ENCODE measurements at regions not wholly inside any gene's neighbourhood (a gene's known extent, or its start where the extent isn't known, plus 50 kb on each side); places are given as distances from the start of the nearest gene placed in this dataset.

- Histone ChIP-seq H3K4me1 (ENCODE audit: control insufficient read depth, insufficient read depth, low read length) (peaks cover 17% of the 10 kb centered on the region), H3K9me3 (replicated peaks; ENCODE audit: low read length) (no peaks in the 10 kb centered on the region), H3K4me2 (ENCODE audit: low read length) (no peak overlapping the region), H3K9ac (ENCODE audit: low read depth, low read length) (no peak overlapping the region), H3K36me3 (ENCODE audit: insufficient read depth, low read length) (no peaks in the 10 kb centered on the region), H3K27me3 (ENCODE audit: control insufficient read depth, insufficient read depth, low read length) (no peaks in the 10 kb centered on the region), H3K4me3 (ENCODE audit: low read length) (no peak overlapping the region)
These were observed 359.2 kb upstream of the ATP2B1 start for GRCh38 chr12:90067791-90068190.

GRCh38 chr12:90064852-90065801, 356.5 kb upstream of the ATP2B1 start:
- H3K4me3 ChIP-seq (ENCODE audit: low read length), result no peak overlapping the region
- peaks cover 35% of the 10 kb centered on the region for H3K4me1 ChIP-seq (ENCODE audit: control insufficient read depth, insufficient read depth, low read length)
- no peaks in the 10 kb centered on the region for H3K27me3 ChIP-seq (ENCODE audit: control insufficient read depth, insufficient read depth, low read length)
- H3K4me2 ChIP-seq (ENCODE audit: low read length), result no peak overlapping the region
- H3K9me3 ChIP-seq (replicated peaks; ENCODE audit: low read length), result no peaks in the 10 kb centered on the region
- no peaks in the 10 kb centered on the region for H3K36me3 ChIP-seq (ENCODE audit: insufficient read depth, low read length)
- no peak overlapping the region for H3K9ac ChIP-seq (ENCODE audit: low read depth, low read length)

- Histone ChIP-seq H3K4me2 (ENCODE audit: low read length) (no peak overlapping the region), H3K36me3 (ENCODE audit: insufficient read depth, low read length) (no peaks in the 10 kb centered on the region), H3K27me3 (ENCODE audit: control insufficient read depth, insufficient read depth, low read length) (no peaks in the 10 kb centered on the region), H3K9ac (ENCODE audit: low read depth, low read length) (no peak overlapping the region), H3K4me3 (ENCODE audit: low read length) (no peak overlapping the region), H3K4me1 (ENCODE audit: control insufficient read depth, insufficient read depth, low read length) (peaks cover 56% of the 10 kb centered on the region), H3K9me3 (replicated peaks; ENCODE audit: low read length) (no peaks in the 10 kb centered on the region)
These were observed 354.2 kb upstream of the ATP2B1 start for GRCh38 chr12:90062799-90063198.

GRCh38 chr12:90061809-90062208, 353.2 kb upstream of the ATP2B1 start:
- H3K9ac ChIP-seq (ENCODE audit: low read depth, low read length), result no peak overlapping the region

GRCh38 chr12:90060031-90060430, 351.4 kb upstream of the ATP2B1 start:
- Histone ChIP-seq H3K9ac (ENCODE audit: low read depth, low read length) (no peak overlapping the region), H3K4me1 (ENCODE audit: control insufficient read depth, insufficient read depth, low read length) (peaks cover 45% of the 10 kb centered on the region), H3K4me2 (ENCODE audit: low read length) (no peak overlapping the region), H3K36me3 (ENCODE audit: insufficient read depth, low read length) (no peaks in the 10 kb centered on the region), H3K27me3 (ENCODE audit: control insufficient read depth, insufficient read depth, low read length) (no peaks in the 10 kb centered on the region), H3K9me3 (replicated peaks; ENCODE audit: low read length) (no peaks in the 10 kb centered on the region), H3K4me3 (ENCODE audit: low read length) (no peak overlapping the region)

More at GRCh38 chr12:90061809-90062208, 353.2 kb upstream of the ATP2B1 start:
- no peak overlapping the region for H3K4me2 ChIP-seq (ENCODE audit: low read length)
- peaks cover 56% of the 10 kb centered on the region for H3K4me1 ChIP-seq (ENCODE audit: control insufficient read depth, insufficient read depth, low read length)
- no peaks in the 10 kb centered on the region for H3K36me3 ChIP-seq (ENCODE audit: insufficient read depth, low read length)
- no peak overlapping the region for H3K4me3 ChIP-seq (ENCODE audit: low read length)
- H3K9me3 ChIP-seq (replicated peaks; ENCODE audit: low read length), result no peaks in the 10 kb centered on the region
- no peaks in the 10 kb centered on the region for H3K27me3 ChIP-seq (ENCODE audit: control insufficient read depth, insufficient read depth, low read length)

- H3K36me3 ChIP-seq (ENCODE audit: insufficient read depth, low read length), result no peaks in the 10 kb centered on the region
- H3K9me3 ChIP-seq (replicated peaks; ENCODE audit: low read length), result no peaks in the 10 kb centered on the region
- H3K4me3 ChIP-seq (ENCODE audit: low read length), result no peak overlapping the region
- peaks cover 41% of the 10 kb centered on the region for H3K4me1 ChIP-seq (ENCODE audit: control insufficient read depth, insufficient read depth, low read length)
- H3K4me2 ChIP-seq (ENCODE audit: low read length), result peak overlapping the region; percentile 35
- H3K27me3 ChIP-seq (ENCODE audit: control insufficient read depth, insufficient read depth, low read length), result no peaks in the 10 kb centered on the region
- peak overlapping the region; percentile 40 for H3K9ac ChIP-seq (ENCODE audit: low read depth, low read length)
These were observed 350.1 kb upstream of the ATP2B1 start for GRCh38 chr12:90058704-90059103.

- Histone ChIP-seq H3K4me2 (ENCODE audit: low read length) (no peak overlapping the region), H3K4me1 (ENCODE audit: control insufficient read depth, insufficient read depth, low read length) (peaks cover 20% of the 10 kb centered on the region), H3K9me3 (replicated peaks; ENCODE audit: low read length) (no peaks in the 10 kb centered on the region), H3K4me3 (ENCODE audit: low read length) (no peak overlapping the region), H3K9ac (ENCODE audit: low read depth, low read length) (no peak overlapping the region), H3K27me3 (ENCODE audit: control insufficient read depth, insufficient read depth, low read length) (no peaks in the 10 kb centered on the region), H3K36me3 (ENCODE audit: insufficient read depth, low read length) (no peaks in the 10 kb centered on the region)
These were observed 346.4 kb upstream of the ATP2B1 start for GRCh38 chr12:90055071-90055470.

- Histone ChIP-seq H3K9me3 (replicated peaks; ENCODE audit: low read length) (no peaks in the 10 kb centered on the region), H3K4me1 (ENCODE audit: control insufficient read depth, insufficient read depth, low read length) (no peaks in the 10 kb centered on the region), H3K27me3 (ENCODE audit: control insufficient read depth, insufficient read depth, low read length) (no peaks in the 10 kb centered on the region), H3K4me2 (ENCODE audit: low read length) (no peak overlapping the region), H3K9ac (ENCODE audit: low read depth, low read length) (no peak overlapping the region), H3K4me3 (ENCODE audit: low read length) (no peak overlapping the region), H3K36me3 (ENCODE audit: insufficient read depth, low read length) (no peaks in the 10 kb centered on the region)
These were observed 340.3 kb upstream of the ATP2B1 start for GRCh38 chr12:90048918-90049317.

- H3K9ac ChIP-seq (ENCODE audit: low read depth, low read length), result no peak overlapping the region
- H3K4me3 ChIP-seq (ENCODE audit: low read length), result no peak overlapping the region
- H3K27me3 ChIP-seq (ENCODE audit: control insufficient read depth, insufficient read depth, low read length), result no peaks in the 10 kb centered on the region
- no peaks in the 10 kb centered on the region for H3K9me3 ChIP-seq (replicated peaks; ENCODE audit: low read length)
- peaks cover 10% of the 10 kb centered on the region for H3K4me1 ChIP-seq (ENCODE audit: control insufficient read depth, insufficient read depth, low read length)
- H3K4me2 ChIP-seq (ENCODE audit: low read length), result no peak overlapping the region
- no peaks in the 10 kb centered on the region for H3K36me3 ChIP-seq (ENCODE audit: insufficient read depth, low read length)
These were observed 336.9 kb upstream of the ATP2B1 start for GRCh38 chr12:90045559-90045958.

- no peak overlapping the region for H3K4me3 ChIP-seq (ENCODE audit: low read length)
- no peaks in the 10 kb centered on the region for H3K9me3 ChIP-seq (replicated peaks; ENCODE audit: low read length)
- no peaks in the 10 kb centered on the region for H3K27me3 ChIP-seq (ENCODE audit: control insufficient read depth, insufficient read depth, low read length)
- H3K4me1 ChIP-seq (ENCODE audit: control insufficient read depth, insufficient read depth, low read length), result peaks cover 10% of the 10 kb centered on the region
- H3K36me3 ChIP-seq (ENCODE audit: insufficient read depth, low read length), result no peaks in the 10 kb centered on the region
- H3K9ac ChIP-seq (ENCODE audit: low read depth, low read length), result no peak overlapping the region
- no peak overlapping the region for H3K4me2 ChIP-seq (ENCODE audit: low read length)
These were observed 335.4 kb upstream of the ATP2B1 start for GRCh38 chr12:90044069-90044468.

- Histone ChIP-seq H3K36me3 (ENCODE audit: insufficient read depth, low read length) (no peaks in the 10 kb centered on the region), H3K4me2 (ENCODE audit: low read length) (no peak overlapping the region)
These were observed 334.4 kb upstream of the ATP2B1 start for GRCh38 chr12:90042920-90043641.

More at GRCh38 chr12:90042920-90043641, 334.4 kb upstream of the ATP2B1 start:
- Histone ChIP-seq H3K9me3 (replicated peaks; ENCODE audit: low read length) (no peaks in the 10 kb centered on the region), H3K4me3 (ENCODE audit: low read length) (no peak overlapping the region), H3K27me3 (ENCODE audit: control insufficient read depth, insufficient read depth, low read length) (no peaks in the 10 kb centered on the region), H3K9ac (ENCODE audit: low read depth, low read length) (no peak overlapping the region), H3K4me1 (ENCODE audit: control insufficient read depth, insufficient read depth, low read length) (peaks cover 15% of the 10 kb centered on the region)
